D341Med (cell line): ENCODE measurements at regions not wholly inside any gene's neighbourhood (a gene's known extent, or its start where the extent isn't known, plus 50 kb on each side); places are given as distances from the start of the nearest gene placed in this dataset.
A peak's percentile ranks its signal among the peaks of the same experiment; 100 is the strongest.

Experiments
- DNase-seq: peaks from one replicate; pipeline ENCODE4 v3.0.0; 2012; ENCODE audit warnings: low spot score

DNA sequence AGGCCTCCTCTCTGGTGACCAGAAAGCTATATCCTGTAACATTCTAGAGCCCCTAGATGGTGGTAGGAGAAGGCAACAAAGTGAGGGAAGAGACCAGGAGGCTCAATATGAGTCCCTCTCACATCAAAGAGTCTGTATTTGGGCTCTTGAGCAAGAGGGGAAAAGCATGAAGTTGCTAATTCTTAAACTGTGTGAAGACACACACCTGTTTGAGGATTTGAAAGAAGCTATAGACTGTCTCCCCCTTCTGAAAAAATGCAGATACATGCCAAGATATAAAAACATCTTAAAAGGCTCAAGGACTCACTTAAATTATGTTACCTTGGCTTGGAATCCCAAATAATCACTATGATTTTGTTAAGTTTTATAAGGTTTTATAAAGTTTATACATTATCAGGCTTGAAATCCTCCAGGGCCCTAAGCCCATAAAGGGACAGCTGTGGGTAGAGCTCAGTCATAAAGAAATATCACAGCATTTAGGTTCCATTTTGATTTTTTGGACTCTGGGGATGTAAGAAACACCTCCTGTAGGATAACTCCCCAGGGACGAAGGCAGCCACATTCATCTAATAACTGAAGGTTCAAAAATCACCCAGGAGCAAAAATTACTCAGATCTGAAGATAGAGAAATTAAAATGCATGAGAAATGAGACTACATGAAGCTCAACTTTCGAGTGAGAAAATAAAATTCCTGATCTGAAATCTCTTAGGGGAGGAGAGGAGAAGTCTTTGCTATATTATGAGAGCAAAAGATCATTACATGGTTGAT lies 136.1 kb upstream of the LGALSL start:
- no peak for DNase-seq

DNA sequence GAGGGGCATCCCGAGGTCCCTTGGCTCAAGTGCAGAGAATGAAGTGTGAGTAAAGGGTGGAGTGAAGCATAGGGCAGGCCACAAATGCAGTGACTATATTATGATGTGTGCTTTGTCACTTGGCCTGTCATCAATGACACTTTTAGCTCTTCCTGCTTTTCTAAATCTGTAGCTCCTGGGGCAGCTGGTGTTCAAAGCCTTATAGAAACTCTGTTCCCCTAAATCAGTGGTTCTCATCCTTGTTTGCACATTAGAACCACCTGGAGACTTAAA lies 135.6 kb upstream of the LGALSL start:
- no peak for DNase-seq

DNA sequence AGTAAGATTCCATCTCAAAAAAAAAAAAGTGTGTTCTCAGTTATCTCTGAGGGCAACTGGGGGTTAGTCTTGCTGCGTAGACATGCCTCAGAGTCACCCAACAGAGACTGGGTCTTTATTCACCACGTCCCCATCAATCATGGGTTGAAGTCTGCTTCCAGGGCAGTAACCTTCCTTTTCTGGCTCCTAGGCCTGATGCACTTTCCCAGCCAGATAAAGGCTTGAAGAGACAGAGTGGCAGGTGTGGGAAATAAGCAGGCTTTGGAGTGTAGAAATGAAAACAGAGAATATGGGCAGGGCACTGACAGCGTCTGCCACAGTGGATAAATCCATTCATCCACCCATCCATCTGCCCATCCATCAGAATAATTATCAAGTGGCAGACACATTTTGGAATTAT lies 134.1 kb upstream of the LGALSL start:
- peak; percentile 57 for DNase-seq

DNA sequence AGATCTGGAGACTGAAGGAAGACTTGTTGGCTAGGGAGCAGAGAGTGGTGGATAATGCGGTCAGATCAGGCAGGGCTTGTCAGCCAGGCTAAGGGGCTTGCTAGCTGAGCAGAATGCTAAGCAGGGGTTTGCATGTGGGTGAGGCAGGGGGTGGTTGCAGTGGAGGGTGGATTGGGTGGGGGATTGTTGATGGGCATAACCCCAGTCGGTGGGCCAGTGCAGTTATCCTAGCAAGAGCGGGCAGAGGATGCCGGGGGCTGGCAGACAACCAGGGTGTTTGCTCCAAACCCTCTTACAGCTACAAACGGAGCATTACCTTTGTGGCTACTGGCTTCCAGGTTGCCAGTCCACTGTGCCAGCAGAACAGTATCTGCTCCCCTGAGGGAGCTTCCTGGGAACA lies 131.5 kb upstream of the LGALSL start:
- DNase-seq = no peak

DNA sequence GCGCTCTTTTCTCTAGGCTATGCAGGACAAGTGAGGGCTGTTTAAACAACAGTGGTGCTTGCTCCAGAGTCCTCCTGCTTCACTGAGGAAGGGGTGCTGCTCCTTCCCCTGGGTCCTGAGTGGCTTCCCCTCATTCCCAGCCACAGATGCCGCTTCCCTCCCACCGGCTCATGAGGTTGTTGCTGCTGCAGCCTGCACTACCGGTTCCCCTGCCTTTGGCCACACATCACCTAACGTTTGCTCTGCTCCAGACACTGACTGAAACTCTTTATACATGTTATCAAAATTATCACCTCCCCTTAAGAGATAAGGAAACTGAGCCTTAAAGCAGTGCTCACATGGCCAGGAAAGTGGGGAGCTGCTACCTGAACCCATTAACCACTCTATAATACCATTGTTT lies 130.8 kb upstream of the LGALSL start:
- no peak for DNase-seq

DNA sequence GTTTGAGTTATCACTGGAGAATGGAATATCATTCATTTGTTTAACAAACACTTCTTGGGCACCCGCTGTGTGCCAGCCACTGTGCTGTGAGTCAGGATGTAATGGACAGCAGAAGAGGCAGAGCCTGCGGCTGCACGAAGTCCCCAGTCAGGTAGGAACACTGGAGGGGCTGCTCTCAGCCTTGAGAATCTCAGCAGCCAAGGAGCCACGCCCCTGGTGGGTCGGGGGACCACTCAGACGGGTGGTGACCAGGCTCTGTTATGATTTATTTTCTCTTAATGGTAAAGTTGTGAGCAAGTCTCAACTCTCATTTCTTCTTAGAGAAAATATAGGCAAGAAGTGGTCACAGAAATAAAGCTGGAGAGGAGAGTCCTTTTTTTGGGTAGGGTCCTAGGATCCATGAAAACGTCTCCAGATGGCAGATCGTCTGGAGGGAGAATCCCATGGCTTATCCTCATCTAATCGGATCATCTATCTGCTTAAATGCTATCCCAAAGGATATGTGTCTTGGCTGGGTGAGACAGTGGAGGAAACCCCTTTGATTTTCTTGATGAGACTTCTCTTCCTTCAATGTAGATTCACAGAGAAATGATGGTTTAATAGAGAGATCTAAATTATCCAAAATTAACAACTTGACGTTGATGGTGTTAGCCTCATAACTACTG lies 129.1 kb upstream of the LGALSL start:
- peak; percentile 69 for DNase-seq

DNA sequence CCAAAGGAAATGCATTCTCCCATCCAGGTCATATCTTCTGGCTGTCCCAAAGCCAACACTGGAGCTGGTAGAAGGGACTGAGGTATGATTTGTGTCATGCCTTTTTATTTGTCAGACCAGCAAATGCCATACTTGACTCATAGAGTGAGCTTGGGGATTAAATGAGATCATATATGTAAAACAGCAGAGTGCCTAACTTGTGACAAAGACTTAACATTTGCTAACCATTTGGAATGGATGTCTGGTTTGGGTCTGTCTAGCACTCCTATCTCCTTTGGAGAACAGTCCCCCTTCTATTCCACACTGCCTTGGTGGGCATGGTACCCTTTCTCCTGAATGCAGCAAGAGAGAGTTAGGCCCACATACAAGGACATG lies 128.5 kb upstream of the LGALSL start:
- no peak for DNase-seq

DNA sequence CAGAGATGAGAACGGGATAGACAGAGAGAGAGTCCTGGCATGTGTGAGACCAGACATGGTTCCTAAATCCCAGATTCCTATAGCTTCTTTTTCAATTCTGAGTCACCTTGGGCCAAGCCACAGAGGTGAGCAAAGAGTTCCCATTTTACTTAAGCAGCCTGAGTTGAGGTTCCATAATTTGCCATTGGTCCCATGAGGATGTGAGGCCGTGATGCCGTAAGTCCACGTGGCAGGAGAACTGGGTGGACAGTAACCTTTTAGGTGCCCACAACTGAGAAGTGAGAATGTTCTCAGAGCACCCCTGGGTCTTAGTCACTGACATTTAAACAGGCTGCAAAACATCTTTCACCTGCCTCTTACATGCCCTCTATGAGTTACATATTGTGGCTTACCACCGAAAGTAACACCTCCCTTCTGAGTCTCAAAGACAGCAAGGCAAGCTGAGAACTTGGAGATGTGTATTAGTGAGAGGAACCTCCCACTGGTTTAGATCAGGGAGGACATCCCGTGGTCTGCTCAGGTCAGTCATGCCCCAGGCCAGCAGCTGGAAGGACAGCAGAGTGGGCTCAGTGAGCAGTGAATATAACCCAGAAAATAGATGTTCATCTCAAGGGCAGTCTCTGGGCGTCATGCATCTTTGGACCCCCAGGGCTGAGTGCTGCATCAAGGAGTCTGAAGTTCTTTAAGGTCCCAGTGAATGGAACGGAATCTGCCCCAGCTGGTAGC lies 127.9 kb upstream of the LGALSL start:
- DNase-seq = no peak

DNA sequence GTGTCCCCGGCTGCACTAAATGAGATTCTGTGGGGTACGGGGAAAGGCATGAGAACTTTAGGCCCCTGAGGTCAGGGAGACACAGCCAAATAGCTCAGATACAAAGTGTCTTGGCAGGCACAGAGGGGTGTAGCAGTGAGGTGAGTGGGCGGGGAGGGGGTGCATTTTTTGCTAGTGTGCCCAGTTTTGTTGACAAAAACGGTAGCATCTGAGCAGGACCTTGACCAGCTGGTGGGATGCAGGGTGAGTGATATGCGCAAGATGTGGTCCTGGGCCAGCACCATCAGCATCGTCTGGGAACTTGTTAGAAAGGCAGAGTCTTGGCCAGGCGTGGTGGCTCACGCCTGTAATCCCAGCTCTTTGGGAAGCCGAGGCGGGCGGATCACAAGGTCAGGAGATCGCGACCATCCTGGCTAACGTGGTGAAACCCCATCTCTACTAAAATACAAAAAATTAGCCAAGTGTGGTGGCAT lies 127.3 kb upstream of the LGALSL start:
- DNase-seq = no peak

DNA sequence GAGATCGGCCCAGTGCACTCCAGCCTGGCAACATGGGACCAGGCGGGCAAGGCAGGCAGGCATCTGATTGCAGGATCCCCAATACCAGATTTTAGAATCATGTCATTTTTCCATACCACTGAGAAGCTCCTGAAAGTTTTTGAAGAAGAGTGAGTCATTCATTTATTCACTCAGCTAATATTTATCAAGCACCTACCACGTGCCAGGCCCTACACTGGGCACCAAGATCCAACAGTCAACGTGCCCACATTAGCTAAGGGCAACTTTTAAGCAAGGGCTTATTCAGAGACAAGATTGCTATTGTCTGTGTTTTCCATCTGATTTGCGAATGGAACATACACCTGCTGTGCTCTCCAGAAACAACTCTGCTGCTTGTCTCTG lies 126.8 kb upstream of the LGALSL start:
- no peak for DNase-seq

DNA sequence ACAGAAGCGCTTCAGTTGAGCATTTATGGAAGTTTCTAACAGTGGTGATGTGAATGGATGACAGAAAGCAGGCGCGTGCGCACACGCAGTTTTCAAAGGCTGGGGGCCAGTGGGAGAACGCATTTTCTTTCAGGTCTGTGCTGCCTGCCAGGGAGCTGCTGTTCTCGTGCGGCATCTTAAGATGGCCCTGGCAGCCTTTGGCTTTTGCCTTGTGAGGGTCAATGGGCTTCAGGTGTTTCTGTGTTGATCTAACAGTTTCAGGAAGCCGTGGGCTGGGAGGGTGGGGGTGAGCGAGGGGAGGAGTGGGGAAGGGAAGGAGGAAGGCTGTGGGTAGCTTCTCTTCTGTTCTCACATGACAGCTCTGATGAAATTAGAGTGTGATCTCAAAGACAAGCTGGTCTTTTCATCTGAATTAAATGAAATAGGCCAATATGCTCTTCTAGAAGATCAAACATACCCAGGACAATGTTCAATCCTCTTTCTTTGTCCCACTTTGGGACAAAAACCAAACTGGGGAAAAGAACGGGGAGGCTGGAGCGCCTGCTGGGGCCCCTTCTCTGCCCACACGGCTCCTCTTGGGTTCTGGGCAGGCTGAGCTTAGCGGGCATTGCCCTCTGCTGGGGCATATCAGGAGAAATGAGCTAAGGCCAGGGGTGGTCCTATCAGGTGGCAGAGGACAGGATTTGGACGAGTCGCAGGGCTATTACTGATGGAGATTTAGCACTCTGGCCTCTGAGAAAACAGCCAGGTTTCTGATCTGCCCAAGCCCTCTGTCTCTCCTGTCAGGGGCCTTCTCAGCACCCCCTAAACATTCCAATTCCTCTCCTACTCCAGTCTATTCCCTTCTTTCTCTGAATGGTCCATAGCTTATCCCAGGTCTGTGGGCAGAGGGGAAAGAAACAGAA lies 126.2 kb upstream of the LGALSL start:
- DNase-seq = peak; percentile 67

DNA sequence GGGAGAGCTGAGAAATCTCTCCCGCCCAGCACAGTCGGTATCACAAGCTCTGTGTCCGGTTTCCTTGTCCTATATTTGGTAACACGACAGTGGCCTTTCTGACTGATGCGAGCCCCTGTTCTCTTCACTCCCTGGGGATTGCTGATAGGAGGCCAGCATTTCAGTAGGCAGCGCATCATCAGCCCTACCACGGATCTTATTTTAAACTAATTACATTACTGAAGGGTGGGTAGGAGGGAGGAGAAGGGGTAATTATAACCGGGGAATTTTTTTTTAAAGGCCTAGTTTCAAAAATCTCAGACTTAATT lies 125.6 kb upstream of the LGALSL start:
- DNase-seq = no peak

DNA sequence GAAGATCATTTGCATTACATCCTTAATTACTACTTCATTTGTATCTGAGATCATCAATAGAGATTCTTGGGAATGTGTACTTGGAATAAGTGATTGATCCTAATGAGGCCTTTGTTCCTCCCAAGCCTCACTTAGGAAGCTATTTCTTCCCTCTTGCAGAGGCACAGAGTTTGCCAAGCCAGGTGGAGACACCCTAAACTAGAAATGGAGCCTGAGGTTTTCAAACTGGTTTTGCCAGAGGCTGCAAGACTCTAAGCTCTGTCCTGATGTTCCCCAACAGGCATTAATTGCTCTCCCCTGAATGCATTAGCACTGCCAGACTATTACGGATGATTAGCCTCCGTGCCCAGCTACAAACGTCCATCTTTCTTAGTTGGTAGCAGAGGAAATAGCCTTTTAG lies 125.2 kb upstream of the LGALSL start:
- DNase-seq = no peak

DNA sequence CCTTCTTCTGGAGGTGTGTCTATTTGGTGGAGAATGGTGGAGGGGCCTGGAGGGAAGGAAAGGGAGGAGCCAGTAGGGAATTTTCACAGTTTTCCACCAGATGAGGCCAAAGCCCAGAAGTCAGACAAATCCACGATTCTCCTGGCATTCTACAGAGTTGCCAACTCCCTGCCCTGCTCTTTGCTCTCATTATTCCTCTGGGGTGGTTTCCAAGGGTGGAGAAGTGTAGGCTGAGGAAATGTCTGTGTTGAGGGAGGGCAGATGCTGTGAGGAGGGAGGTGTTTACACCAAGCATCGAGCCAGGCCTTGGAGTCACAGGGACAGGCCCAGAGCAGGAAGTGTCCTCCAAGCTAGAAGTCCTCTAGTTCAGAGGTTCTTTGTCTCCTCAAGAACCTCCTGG lies 124.1 kb upstream of the LGALSL start:
- no peak for DNase-seq

DNA sequence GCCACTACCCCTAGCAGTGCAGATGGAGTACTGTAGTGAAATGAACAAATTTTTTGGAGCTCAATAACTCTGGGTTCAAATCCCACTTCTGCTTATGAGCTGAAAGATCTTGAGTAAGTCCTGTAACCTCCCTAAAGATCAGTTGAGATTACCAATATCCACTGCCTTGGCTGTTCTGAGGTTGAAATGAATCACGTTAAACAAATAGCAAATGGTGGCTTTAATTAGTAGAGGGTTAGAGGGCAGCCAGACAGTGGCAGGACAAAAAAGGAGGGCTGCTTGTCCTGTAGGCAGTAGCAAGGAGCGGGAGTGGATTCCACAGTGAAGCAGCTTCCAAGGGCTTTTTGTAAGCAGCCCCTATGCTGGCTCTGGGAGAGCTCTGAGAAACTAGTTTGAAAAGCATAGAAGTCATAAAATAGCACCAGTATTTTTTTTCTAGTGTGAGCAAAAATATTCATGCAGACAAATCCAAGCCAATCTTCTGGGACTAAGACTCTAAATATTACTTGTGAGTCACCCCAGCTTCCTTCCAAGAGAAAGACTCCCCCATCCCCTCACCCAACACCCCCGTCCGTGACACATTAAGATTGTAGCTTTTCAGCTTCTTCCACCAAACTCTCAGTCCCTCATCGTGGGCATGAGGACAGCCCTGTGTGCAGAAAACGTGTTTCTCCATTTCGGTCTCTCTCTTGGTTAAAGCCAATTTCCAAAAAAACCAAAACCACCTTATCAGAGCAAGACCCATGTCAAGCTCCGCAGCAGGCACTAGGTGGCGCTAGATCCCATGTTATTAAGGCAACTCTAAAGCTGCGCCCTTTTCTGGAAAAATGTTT lies 123.5 kb upstream of the LGALSL start:
- peak; percentile 62 for DNase-seq

DNA sequence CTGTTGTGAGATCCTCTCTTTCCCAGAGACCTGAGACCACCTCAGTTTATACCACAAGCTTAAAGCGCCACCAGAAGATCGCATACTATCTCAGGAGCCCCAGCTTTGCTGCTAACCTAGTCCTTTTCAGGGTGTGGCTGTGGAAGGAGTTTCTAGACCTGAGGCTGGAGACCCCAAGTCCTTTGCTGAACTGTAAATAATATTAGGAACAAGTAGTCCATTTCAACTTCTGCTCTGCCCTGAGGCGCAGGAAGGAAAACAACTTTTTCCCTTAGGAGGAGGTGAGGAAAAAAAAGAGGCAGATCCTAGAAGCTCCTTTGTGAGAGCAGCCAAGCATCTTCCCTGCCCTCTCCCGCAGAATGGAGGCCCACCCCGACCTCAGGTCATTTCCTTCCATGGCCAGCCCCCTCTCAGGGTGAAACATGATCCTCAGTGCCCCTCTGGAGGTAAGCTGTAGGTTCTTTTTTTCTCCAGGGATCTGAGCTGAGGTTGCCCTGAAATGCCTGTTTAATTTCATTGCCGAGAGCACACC lies 122.8 kb upstream of the LGALSL start:
- no peak for DNase-seq

DNA sequence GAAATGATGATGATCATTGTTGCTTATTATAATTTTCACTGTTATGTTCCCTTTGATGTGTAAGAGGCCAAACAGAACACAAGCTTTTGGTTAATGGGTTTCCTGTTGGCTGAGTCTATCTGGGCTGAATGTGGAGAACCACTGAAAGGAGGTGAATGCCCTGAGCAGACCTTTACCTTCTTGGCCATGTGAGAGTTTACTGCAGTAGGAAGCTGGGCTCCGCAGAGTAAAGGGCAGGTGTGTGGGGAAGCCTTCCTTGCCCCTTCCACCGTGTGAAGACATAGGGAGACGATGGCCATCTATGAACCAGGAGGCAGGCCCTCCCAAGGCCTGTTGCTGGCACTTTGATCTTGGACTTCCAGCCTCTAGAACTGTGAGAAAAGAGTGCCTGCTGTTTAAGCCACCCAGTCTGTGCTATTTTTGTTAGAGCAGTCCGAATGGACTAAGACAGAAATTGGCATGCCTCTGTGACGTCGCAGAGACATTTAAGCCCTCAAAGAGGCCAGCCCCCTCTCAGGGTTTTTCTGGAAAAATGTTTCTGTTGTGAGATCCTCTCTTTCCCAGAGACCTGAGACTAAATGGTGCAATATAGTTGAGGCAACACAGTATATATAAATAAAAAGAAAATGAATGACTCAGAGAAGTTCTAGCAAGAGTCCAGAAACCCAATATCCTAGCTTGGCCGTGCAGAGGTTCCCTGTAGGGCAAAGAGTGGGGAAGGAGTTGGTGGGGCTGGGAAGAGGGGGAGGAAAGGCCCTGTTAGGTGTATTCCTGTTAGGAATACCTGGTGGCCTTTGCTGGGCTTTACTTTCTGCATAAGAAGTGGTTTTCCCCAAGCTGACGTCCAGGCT lies 121.9 kb upstream of the LGALSL start:
- DNase-seq = no peak

DNA sequence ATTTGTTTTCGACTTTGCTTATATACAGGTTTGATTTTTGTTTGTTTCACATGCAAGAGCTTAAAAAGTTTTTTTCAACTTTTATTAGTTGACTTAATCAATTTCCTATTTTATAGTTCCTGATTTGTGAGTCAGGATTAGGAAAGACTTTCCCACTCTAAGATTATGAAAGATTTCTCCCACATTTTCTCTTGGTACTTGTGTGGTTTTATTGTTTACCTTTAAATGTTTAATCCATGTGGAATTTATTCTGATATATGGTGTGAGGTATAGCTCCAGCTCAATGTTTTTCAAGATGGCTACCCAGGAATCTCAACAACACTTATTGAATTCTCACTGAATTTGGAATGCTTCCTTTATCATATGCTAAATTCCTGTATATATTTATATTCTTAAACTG lies 117.8 kb upstream of the LGALSL start:
- DNase-seq = no peak

DNA sequence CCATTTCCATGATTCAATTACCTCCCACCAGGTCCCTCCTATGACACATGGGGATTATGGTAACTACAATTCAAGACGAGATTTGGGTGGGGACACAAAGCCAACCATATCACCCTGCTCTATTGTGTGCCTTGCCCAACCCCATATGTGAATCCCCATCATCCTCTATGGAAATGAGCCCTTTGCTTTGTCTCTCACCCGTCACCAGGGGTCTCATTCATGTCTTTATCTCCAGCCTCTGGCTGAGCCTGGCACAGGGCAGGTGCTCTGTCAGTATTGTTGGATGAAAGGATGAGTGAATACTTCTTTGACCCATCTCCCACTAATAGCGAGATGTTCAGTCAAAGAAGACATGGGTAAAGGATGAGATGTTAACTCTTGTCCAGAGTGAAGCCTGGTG lies 116.6 kb upstream of the LGALSL start:
- no peak for DNase-seq

DNA sequence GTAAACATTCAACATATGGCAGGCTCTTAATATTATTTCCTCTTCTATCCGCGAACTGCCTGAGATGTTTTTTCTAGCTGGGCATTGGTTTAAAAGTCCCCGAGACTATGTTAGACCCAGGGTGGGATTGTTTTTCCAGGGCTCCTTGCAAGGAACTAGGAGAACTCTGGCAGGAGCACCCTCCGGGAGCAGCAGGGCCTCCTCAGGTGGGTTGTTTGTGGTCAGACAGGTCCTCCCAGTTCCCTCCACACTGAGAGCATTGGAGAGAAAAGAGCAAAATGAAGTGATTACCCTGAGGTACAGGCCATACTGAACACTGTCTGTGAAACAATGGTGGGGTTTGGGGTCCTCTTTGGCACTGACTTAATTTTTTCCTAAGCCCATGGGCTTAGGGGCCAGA lies 115.9 kb upstream of the LGALSL start:
- DNase-seq = no peak
